SK-N-SH treated with all-trans-retinoic acid at 6 μM for 48 hours (cell line): ENCODE measurements at regions not wholly inside any gene's neighbourhood (a gene's known extent, or its start where the extent isn't known, plus 50 kb on each side); places are given as distances from the start of the nearest gene placed in this dataset.

Experiments
- ATAC-seq: fragments of 200-7000 bp; cut with Tn5 transposase; 3 replicates; pipeline ENCODE4 v1.9.1; 2020; ENCODE audit warnings: mild to moderate bottlenecking, moderate library complexity
- ARNTL ChIP-seq: fragments of 450-650 bp; formaldehyde crosslinking; IDR thresholded peaks from 2 replicates; pipeline ENCODE4 v1.5.0; 2020; ENCODE audit warnings: low read depth, mild to moderate bottlenecking, moderate library complexity, borderline replicate concordance
- BACH2 ChIP-seq: fragments of 250-450 bp; sonication (Bioruptor Pico); IDR thresholded peaks from 2 replicates; pipeline ENCODE4 v1.9.0; 2021; ENCODE audit warnings: mild to moderate bottlenecking, borderline replicate concordance
- ESRRG ChIP-seq: fragments of 250-450 bp; sonication (Bioruptor Pico); IDR thresholded peaks from 2 replicates; pipeline ENCODE4 v1.6.1; 2021; ENCODE audit warnings: mild to moderate bottlenecking
- GLIS3 ChIP-seq: fragments of 250-450 bp; sonication (Bioruptor Pico); IDR thresholded peaks from 2 replicates; pipeline ENCODE4 v1.5.0; 2020; ENCODE audit warnings: mild to moderate bottlenecking, moderate library complexity
- ISL1 ChIP-seq: fragments of 250-450 bp; sonication (Bioruptor Pico); IDR thresholded peaks from 2 replicates; pipeline ENCODE4 v2.1.2; 2022; ENCODE audit warnings: mild to moderate bottlenecking, moderate library complexity
- SNAI2 ChIP-seq: fragments of 250-450 bp; sonication (Bioruptor Pico); IDR thresholded peaks from 2 replicates; pipeline ENCODE4 v1.5.0; 2020; ENCODE audit warnings: mild to moderate bottlenecking, moderate library complexity
- TOX ChIP-seq: fragments of 250-450 bp; sonication (Bioruptor Pico); IDR thresholded peaks from 2 replicates; pipeline ENCODE4 v1.8.0; 2021; ENCODE audit warnings: mild to moderate bottlenecking, moderate library complexity, borderline replicate concordance
- ZC3H10 ChIP-seq: fragments of 250-450 bp; sonication (Bioruptor Pico); IDR thresholded peaks from 2 replicates; pipeline ENCODE4 v1.5.1; 2021; ENCODE audit warnings: mild to moderate bottlenecking, moderate library complexity
- ZFP3 ChIP-seq: fragments of 250-450 bp; sonication (Bioruptor Pico); IDR thresholded peaks from 2 replicates; pipeline ENCODE4 v1.5.0; 2020; ENCODE audit warnings: mild to moderate bottlenecking, moderate library complexity
- ZNF565 ChIP-seq: fragments of 450-650 bp; formaldehyde crosslinking; conservative IDR thresholded peaks from 2 replicates; pipeline ENCODE4 v1.5.0; 2020; ENCODE audit warnings: low read depth, mild to moderate bottlenecking, moderate library complexity
- ZNF70 ChIP-seq: fragments of 450-650 bp; formaldehyde crosslinking; IDR thresholded peaks from 2 replicates; pipeline ENCODE4 v1.5.0; 2020; ENCODE audit warnings: mild to moderate bottlenecking, moderate library complexity
- ZNF8 ChIP-seq: fragments of 450-650 bp; formaldehyde crosslinking; IDR thresholded peaks from 2 replicates; pipeline ENCODE4 v1.5.0; 2020; ENCODE audit warnings: mild to moderate bottlenecking, moderate library complexity
- TF ChIP-seq, protein P1 (sequence below): fragments of 250-450 bp; sonication (Bioruptor Pico); IDR thresholded peaks from 2 replicates; pipeline ENCODE4 v1.8.0; 2020; ENCODE audit warnings: mild to moderate bottlenecking, moderate library complexity, borderline replicate concordance
- TF ChIP-seq, protein P2 (sequence below): fragments of 250-450 bp; sonication (Bioruptor Pico); IDR thresholded peaks from 2 replicates; pipeline ENCODE4 v1.5.1; 2020; ENCODE audit warnings: low read depth, mild to moderate bottlenecking, moderate library complexity
- TF ChIP-seq, protein P3 (sequence below): fragments of 250-450 bp; sonication (Bioruptor Pico); IDR thresholded peaks from 2 replicates; pipeline ENCODE4 v1.5.0; 2020; ENCODE audit warnings: mild to moderate bottlenecking, moderate library complexity

DNA sequence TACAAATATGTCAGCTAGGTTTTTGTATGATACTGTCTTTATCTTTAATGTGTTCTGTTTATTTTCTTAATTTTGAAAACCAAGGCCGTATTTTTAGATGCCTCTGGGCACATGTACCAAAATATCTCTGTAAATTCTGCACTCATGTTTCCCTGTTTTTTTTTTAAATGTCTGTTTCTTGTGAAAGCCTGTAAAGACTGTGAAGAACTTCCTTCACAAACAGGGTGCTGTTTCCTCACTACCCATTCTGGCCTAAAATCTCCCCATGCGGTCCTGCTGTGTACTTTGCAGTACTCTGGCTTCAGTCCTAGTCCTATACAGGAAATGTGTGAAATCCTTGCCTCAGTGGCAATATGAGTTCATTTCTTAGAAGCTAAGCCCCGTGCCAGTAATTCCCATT is 133.4 kb upstream of the ZBTB20 start (continued):
- TF ChIP-seq, protein P1, sequence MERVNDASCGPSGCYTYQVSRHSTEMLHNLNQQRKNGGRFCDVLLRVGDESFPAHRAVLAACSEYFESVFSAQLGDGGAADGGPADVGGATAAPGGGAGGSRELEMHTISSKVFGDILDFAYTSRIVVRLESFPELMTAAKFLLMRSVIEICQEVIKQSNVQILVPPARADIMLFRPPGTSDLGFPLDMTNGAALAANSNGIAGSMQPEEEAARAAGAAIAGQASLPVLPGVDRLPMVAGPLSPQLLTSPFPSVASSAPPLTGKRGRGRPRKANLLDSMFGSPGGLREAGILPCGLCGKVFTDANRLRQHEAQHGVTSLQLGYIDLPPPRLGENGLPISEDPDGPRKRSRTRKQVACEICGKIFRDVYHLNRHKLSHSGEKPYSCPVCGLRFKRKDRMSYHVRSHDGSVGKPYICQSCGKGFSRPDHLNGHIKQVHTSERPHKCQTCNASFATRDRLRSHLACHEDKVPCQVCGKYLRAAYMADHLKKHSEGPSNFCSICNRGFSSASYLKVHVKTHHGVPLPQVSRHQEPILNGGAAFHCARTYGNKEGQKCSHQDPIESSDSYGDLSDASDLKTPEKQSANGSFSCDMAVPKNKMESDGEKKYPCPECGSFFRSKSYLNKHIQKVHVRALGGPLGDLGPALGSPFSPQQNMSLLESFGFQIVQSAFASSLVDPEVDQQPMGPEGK = no peak
- TF ChIP-seq, protein P2, sequence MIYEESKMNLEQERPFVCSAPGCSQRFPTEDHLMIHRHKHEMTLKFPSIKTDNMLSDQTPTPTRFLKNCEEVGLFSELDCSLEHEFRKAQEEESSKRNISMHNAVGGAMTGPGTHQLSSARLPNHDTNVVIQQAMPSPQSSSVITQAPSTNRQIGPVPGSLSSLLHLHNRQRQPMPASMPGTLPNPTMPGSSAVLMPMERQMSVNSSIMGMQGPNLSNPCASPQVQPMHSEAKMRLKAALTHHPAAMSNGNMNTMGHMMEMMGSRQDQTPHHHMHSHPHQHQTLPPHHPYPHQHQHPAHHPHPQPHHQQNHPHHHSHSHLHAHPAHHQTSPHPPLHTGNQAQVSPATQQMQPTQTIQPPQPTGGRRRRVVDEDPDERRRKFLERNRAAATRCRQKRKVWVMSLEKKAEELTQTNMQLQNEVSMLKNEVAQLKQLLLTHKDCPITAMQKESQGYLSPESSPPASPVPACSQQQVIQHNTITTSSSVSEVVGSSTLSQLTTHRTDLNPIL (CRISPR knock-in tag) = no peak
- TF ChIP-seq ESRRG = no peak

DNA sequence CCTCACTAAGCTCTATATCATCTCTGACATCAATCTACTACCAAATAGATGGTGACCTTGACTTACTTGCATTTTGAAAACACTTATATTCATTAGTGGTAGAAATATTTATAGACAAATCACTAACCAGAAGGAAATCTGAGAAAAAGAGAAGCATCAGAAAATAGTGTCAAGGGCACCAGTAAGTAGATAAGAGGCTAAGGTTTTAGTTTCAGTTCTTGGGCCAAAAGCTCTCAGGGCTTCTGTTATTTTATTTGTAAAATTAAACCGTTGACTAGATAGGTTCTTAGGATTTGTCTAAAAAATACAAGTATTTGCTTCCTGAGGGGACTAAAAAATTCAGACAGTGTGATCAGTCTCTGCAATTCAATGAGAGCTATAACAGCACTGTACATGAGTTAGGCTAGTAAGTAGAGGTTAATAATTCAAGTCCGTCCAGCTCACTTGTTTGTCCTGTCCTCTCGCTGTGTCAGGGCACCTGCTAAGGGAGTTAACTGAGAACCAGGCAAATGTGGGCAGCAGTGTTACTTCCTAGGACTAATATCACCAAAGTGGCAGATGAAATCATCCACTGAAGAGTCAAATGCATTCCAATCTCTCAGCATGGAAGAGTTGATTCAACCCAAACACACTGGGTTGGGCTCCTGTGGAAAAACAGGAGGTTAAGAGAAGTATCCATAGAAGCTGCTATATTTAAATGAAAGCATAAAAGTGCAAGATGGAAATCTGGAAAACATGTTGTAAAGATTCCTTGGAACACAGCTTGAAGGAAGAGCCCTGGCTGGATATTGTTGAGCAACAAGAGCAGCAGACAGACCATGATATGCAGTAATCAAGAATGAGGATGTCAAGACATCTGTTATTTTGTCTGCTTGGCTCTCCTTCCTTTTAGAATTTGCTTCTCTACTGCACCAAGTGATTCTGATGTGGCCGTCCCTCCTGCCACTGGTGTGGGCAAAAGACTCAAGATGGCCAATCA is 134.9 kb upstream of the ZBTB20 start:
- TF ChIP-seq ZC3H10 (CRISPR knock-in tag) (no peak), ZNF70 (CRISPR knock-in tag) (no peak), BACH2 (CRISPR knock-in tag) (no peak), ISL1 (CRISPR knock-in tag) (no peak), SNAI2 (CRISPR knock-in tag) (no peak), ARNTL (no peak), ZFP3 (CRISPR knock-in tag) (no peak), TOX (no peak)
- TF ChIP-seq, protein P3, sequence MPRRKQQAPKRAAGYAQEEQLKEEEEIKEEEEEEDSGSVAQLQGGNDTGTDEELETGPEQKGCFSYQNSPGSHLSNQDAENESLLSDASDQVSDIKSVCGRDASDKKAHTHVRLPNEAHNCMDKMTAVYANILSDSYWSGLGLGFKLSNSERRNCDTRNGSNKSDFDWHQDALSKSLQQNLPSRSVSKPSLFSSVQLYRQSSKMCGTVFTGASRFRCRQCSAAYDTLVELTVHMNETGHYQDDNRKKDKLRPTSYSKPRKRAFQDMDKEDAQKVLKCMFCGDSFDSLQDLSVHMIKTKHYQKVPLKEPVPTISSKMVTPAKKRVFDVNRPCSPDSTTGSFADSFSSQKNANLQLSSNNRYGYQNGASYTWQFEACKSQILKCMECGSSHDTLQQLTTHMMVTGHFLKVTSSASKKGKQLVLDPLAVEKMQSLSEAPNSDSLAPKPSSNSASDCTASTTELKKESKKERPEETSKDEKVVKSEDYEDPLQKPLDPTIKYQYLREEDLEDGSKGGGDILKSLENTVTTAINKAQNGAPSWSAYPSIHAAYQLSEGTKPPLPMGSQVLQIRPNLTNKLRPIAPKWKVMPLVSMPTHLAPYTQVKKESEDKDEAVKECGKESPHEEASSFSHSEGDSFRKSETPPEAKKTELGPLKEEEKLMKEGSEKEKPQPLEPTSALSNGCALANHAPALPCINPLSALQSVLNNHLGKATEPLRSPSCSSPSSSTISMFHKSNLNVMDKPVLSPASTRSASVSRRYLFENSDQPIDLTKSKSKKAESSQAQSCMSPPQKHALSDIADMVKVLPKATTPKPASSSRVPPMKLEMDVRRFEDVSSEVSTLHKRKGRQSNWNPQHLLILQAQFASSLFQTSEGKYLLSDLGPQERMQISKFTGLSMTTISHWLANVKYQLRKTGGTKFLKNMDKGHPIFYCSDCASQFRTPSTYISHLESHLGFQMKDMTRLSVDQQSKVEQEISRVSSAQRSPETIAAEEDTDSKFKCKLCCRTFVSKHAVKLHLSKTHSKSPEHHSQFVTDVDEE (CRISPR knock-in tag) = no peak
- TF ChIP-seq, protein P2 (CRISPR knock-in tag) = no peak
- no peak for ATAC-seq

DNA sequence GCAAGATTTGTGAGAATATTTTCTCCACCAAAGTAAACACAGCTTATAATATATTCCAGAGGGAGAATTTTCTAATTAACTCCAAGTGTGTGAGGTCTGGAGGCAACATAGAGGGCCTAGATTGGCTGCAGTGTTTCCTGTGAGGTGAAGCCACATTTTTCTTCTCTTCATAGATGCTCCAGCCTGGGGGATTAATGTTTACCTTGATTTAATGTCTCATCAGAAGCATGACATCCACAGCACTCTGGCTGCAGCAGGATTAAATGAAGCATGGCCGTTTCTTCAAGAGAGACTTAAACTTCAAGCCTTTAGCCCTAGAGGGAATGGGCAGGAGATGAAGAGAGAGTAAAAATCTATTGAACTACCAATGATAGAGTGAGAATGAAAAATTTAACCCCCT is 137.9 kb upstream of the ZBTB20 start:
- ATAC-seq = no peak
- TF ChIP-seq ZFP3 (CRISPR knock-in tag) (no peak), GLIS3 (CRISPR knock-in tag) (no peak), ZNF565 (CRISPR knock-in tag) (no peak), SNAI2 (CRISPR knock-in tag) (no peak)
- TF ChIP-seq, protein P3 (CRISPR knock-in tag) = no peak

DNA sequence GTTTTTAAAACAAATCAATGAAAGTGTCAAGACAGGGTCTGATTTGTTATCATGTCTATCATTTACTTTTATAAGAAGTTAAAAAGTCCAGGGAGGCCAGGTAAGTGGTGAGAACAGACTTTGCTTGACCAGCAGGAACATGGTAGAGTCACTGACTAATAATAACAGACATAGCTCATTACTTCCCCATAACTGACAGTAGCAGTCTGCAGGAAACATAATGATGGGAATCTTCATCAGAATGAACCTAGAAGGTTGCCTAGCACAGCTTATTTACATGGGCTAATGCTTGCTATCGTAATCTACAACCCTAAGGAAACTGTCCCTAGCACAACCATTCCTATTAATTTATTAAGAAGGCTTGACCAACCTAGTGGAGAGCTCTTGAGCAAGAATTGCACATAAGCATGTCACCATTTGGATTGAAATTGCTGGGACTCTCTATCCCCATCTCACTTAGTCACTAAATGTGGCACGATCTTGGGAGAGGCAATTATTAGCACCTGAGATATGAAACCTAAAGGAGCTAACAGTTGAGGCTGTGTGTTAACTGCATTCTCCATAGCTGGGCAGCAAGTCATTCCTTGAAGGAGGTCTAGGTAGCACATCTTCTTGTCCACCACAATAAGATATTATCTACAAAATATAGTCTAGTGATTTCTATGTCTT is 139.6 kb upstream of the ZBTB20 start:
- ATAC-seq = no peak
- TF ChIP-seq BACH2 (CRISPR knock-in tag) (no peak), ZNF8 (CRISPR knock-in tag) (no peak)
